ENCODE measurements at regions not wholly inside any gene's neighbourhood (a gene's known extent, or its start where the extent isn't known, plus 50 kb on each side); places are given as distances from the start of the nearest gene placed in this dataset.

GRCh38 chr6:9236443-9236842 is 801.1 kb upstream of the SLC35B3 start:
- TF ChIP-seq FOXM1 (IDR thresholded peaks at IDR 0.05; ENCODE audit: borderline replicate concordance, low read depth) = no peak
- TF ChIP-seq ZBTB7A (IDR thresholded peaks at IDR 0.05; ENCODE audit: low read depth) = no peak
- TF ChIP-seq RAD21 (IDR thresholded peaks at IDR 0.05; ENCODE audit: low read depth) = no peak

DNA sequence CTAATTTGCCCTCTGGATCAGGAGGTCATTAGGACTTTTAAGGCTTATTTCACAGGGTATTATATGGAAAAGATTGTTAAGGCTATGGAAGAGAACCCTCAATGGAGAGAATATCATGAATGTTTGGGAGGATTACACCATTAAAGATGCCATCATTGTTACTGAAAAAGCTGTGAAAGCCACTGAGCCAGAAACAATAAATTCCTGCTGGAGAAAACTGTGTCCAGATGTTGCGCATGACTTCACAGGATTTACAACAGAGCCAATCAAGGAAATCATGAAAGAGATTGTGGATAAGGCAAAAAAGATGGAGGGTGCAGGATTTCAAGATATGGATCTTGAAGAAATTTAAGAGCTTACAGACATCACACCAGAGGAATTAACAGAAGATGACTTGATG is 798.3 kb upstream of the SLC35B3 start:
- TF ChIP-seq YY1 (IDR thresholded peaks at IDR 0.05; ENCODE audit: low read depth) (no peak), NFIC (IDR thresholded peaks at IDR 0.05) (no peak), RAD21 (IDR thresholded peaks at IDR 0.05; ENCODE audit: low read depth) (no peak), CREB1 (IDR thresholded peaks at IDR 0.05; ENCODE audit: low read depth) (no peak), TAF1 (IDR thresholded peaks at IDR 0.05; ENCODE audit: low read depth) (no peak), FOXM1 (IDR thresholded peaks at IDR 0.05; ENCODE audit: borderline replicate concordance, low read depth) (no peak), CEBPB (IDR thresholded peaks at IDR 0.05) (no peak), EP300 (IDR thresholded peaks at IDR 0.05; ENCODE audit: borderline replicate concordance) (no peak), REST (IDR thresholded peaks at IDR 0.05; ENCODE audit: low read depth) (no peak), EGR1 (IDR thresholded peaks at IDR 0.05) (no peak), TCF12 (IDR thresholded peaks at IDR 0.05; ENCODE audit: low read depth) (no peak)

- TF ChIP-seq TAF1 (IDR thresholded peaks at IDR 0.05; ENCODE audit: low read depth) (no peak), CEBPB (IDR thresholded peaks at IDR 0.05) (no peak), RAD21 (IDR thresholded peaks at IDR 0.05; ENCODE audit: low read depth) (no peak), FOXM1 (IDR thresholded peaks at IDR 0.05; ENCODE audit: borderline replicate concordance, low read depth) (no peak), MAX (IDR thresholded peaks at IDR 0.05) (no peak), REST (IDR thresholded peaks at IDR 0.05; ENCODE audit: low read depth) (no peak), EGR1 (IDR thresholded peaks at IDR 0.05) (no peak), EP300 (IDR thresholded peaks at IDR 0.05; ENCODE audit: borderline replicate concordance) (no peak), ZBTB7A (IDR thresholded peaks at IDR 0.05; ENCODE audit: low read depth) (no peak)
Measured at GRCh38 chr6:9233226-9233625, 797.9 kb upstream of the SLC35B3 start.

GRCh38 chr6:9225441-9225871 is 790.1 kb upstream of the SLC35B3 start:
- no peak for TF ChIP-seq YY1 (IDR thresholded peaks at IDR 0.05; ENCODE audit: low read depth)
- no peak for TF ChIP-seq CEBPB (IDR thresholded peaks at IDR 0.05)
- TF ChIP-seq TCF12 (IDR thresholded peaks at IDR 0.05; ENCODE audit: low read depth) = no peak
- TF ChIP-seq MAX (IDR thresholded peaks at IDR 0.05) = no peak
- no peak for TF ChIP-seq USF1 (IDR thresholded peaks at IDR 0.05)
- TF ChIP-seq REST (IDR thresholded peaks at IDR 0.05; ENCODE audit: low read depth) = no peak
- TF ChIP-seq ZBTB7A (IDR thresholded peaks at IDR 0.05; ENCODE audit: low read depth) = no peak
- no peak for TF ChIP-seq RAD21 (IDR thresholded peaks at IDR 0.05; ENCODE audit: low read depth)
- TF ChIP-seq TAF1 (IDR thresholded peaks at IDR 0.05; ENCODE audit: low read depth) = no peak

DNA sequence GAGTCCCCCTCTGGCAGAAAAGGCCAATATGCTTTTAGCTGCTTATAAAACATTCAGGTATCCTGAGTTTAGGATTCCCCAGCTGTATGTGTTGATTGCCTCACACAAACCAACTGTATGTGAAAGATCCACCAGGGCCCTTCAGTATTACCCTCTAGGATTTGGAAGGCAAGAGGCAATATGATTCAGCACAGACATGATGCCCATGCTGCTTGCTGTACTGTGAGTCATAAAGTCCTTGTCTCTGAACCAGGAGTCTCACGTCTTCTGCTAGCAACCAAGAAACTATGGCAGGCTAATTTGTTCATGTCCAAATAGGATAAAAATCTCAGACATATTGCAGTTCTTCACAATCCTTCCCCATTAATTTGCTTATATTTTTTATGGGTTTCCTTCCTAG is 789.2 kb upstream of the SLC35B3 start:
- TF ChIP-seq RAD21 (IDR thresholded peaks at IDR 0.05; ENCODE audit: low read depth) = no peak
- TF ChIP-seq USF1 (IDR thresholded peaks at IDR 0.05) = no peak
- no peak for TF ChIP-seq CEBPB (IDR thresholded peaks at IDR 0.05)
- TF ChIP-seq EP300 (IDR thresholded peaks at IDR 0.05; ENCODE audit: borderline replicate concordance) = no peak
- no peak for TF ChIP-seq TAF1 (IDR thresholded peaks at IDR 0.05; ENCODE audit: low read depth)
- no peak for TF ChIP-seq EGR1 (IDR thresholded peaks at IDR 0.05)
- no peak for TF ChIP-seq NFIC (IDR thresholded peaks at IDR 0.05)

All from Ishikawa (cell line).